A549 (cell line): ENCODE measurements at regions not wholly inside any gene's neighbourhood (a gene's known extent, or its start where the extent isn't known, plus 50 kb on each side); places are given as distances from the start of the nearest gene placed in this dataset.

ENCODE experiments used
- CEBPB ChIP-seq, 2 experiments: fragments of >200 bp in 1 of 2; sonication (Bioruptor Twin) in 1 of 2; formaldehyde crosslinking in 1 of 2; IDR thresholded peaks; 2 replicates each; pipeline ENCODE4 v1.6.1; 2012 to 2016
- CTCF ChIP-seq: fragments of >200 bp; sonication (Bioruptor Twin); formaldehyde crosslinking; IDR thresholded peaks from 3 replicates; pipeline ENCODE4 v1.5.1; 2016
- EP300 ChIP-seq, 2 experiments: fragments of >200 bp; sonication (Bioruptor Twin); formaldehyde crosslinking; IDR thresholded peaks; 2 replicates in 1 of 2; 3 replicates in 1 of 2; pipeline ENCODE4 v1.6.1; 2016 to 2017
- ESRRA ChIP-seq: fragments of 150-350 bp; IDR thresholded peaks from 2 replicates; pipeline ENCODE4 v1.6.1; 2014; ENCODE audit warnings: mild to moderate bottlenecking, low read length, borderline replicate concordance
- HMGXB4 ChIP-seq: fragments of 250-450 bp; sonication (Bioruptor Pico); IDR thresholded peaks from 2 replicates; pipeline ENCODE4 v1.5.0; 2021; ENCODE audit warnings: mild to moderate bottlenecking, moderate library complexity, borderline replicate concordance
- KDM1A ChIP-seq: fragments of 200-600 bp; sonication (generic); IDR thresholded peaks from 2 replicates; pipeline ENCODE4 v1.6.1; 2016; ENCODE audit warnings: low read depth, mild to moderate bottlenecking
- MAFK ChIP-seq: fragments of 450-650 bp; IDR thresholded peaks from 2 replicates; pipeline ENCODE4 v1.6.1; 2014; ENCODE audit not compliant: partially characterized antibody
- MAZ ChIP-seq: fragments of 150-350 bp; IDR thresholded peaks from 2 replicates; pipeline ENCODE4 v1.6.1; 2014; ENCODE audit warnings: antibody characterized with exemption, low read depth, low read length, borderline replicate concordance
- NFE2L2 ChIP-seq: fragments of 150-350 bp; conservative IDR thresholded peaks from 2 replicates; pipeline ENCODE4 v1.6.1; 2014; ENCODE audit warnings: low read length
- POLR2A ChIP-seq: IDR thresholded peaks from 2 replicates; pipeline ENCODE4 v1.6.1; 2012; ENCODE audit warnings: mild to moderate bottlenecking, low read length
- POLR2AphosphoS2 ChIP-seq: conservative IDR thresholded peaks from 2 replicates; pipeline ENCODE4 v1.6.1; 2012; ENCODE audit warnings: low read length, improper control_type of control experiment, inconsistent platforms
- RFX5 ChIP-seq: fragments of 450-650 bp; IDR thresholded peaks from 2 replicates; pipeline ENCODE4 v1.7.1; 2014; ENCODE audit warnings: antibody characterized with exemption, mild to moderate bottlenecking, moderate library complexity
- ZFP36 ChIP-seq: fragments of 450-650 bp; IDR thresholded peaks from 2 replicates; pipeline ENCODE4 v1.6.1; 2014; ENCODE audit warnings: borderline replicate concordance; ENCODE audit not compliant: partially characterized antibody
- TF ChIP-seq, protein P1 (sequence below): IDR thresholded peaks from 2 replicates; pipeline ENCODE4 v1.6.1; 2012

DNA sequence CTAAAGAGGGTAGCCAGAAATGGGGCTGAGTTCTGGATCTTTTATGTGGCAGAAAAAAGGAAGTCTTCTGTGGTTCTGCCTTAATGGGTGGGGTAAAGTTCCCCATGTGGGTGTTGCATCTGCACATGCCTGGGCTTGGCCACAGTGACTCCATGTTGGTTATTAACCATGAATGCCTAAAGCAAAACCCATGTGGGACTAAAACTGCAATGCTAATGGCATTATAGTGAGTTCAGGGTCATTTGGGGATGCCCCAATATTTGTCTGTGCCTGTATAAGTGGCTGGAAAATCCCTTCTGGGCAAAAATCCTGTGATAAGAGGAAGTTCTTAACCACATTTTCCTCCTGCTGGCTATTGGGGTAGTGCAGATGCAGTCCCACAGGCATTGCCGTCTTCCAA, 857.4 kb downstream of the FAT4 start:
- TF ChIP-seq MAFK (no peak), CTCF (no peak), POLR2A (no peak), RFX5 (no peak), POLR2AphosphoS2 (no peak), NFE2L2 (no peak), ZFP36 (no peak), CEBPB (IDR thresholded peaks at IDR 0.05) (no peak), MAZ (no peak), ESRRA (no peak), EP300 (IDR thresholded peaks at IDR 0.05) (no peak), KDM1A (no peak), HMGXB4 (CRISPR knock-in tag) (no peak)
- TF ChIP-seq, protein P1, sequence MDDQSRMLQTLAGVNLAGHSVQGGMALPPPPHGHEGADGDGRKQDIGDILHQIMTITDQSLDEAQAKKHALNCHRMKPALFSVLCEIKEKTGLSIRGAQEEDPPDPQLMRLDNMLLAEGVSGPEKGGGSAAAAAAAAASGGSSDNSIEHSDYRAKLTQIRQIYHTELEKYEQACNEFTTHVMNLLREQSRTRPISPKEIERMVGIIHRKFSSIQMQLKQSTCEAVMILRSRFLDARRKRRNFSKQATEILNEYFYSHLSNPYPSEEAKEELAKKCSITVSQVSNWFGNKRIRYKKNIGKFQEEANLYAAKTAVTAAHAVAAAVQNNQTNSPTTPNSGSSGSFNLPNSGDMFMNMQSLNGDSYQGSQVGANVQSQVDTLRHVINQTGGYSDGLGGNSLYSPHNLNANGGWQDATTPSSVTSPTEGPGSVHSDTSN = no peak
